ENCODE measurements at regions not wholly inside any gene's neighbourhood (a gene's known extent, or its start where the extent isn't known, plus 50 kb on each side); places are given as distances from the start of the nearest gene placed in this dataset.

DNA sequence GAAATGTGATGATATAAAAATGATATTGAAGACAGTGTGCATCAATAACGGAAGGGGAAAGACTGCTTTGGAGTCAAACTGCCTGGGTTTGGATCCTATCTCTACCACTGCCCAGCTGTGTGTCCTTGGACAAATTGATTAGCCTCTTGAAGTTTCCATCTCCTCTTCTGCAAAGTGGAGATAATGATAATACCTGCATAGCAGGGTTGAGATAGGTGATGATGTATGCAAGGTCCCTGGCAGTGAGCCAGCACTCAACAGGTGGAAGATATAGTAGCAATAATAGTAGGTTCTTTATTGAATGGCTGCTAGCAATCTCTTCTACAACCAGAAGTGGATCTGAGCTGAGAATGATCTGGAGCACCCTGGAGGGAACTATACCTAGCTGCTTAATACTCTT, 166.7 kb downstream of the MIS18A start:
- Mint-ChIP-seq H3K27me3 (ENCODE audit: insufficient read depth, low read depth, poor library complexity) (peaks cover 2% of the 10 kb centered on the region), H3K27ac (no peak overlapping the region), H3K36me3 (ENCODE audit: low read depth) (no peaks in the 10 kb centered on the region), H3K4me1 (no peaks in the 10 kb centered on the region), H3K4me3 (no peak overlapping the region), H3K9me3 (peaks cover under 1% of the 10 kb centered on the region; the same call in 1 of the 3 replicates)
- Histone ChIP-seq H3K27ac (ENCODE audit: low read depth) (no peak overlapping the region), H2AFZ (no peak overlapping the region), H3K9me2 (ENCODE audit: insufficient read depth) (peaks cover 3% of the 10 kb centered on the region; the same call in 1 of the 2 replicates), H4K20me1 (replicated peaks; ENCODE audit: insufficient read depth) (no peaks in the 10 kb centered on the region), H3K27me3 (ENCODE audit: insufficient read depth) (no peaks in the 10 kb centered on the region), H3K4me2 (no peak overlapping the region), H3K4me3 (no peak overlapping the region), H3K4me1 (ENCODE audit: insufficient read depth) (no peaks in the 10 kb centered on the region), H3F3A (replicated peaks; ENCODE audit: low read depth) (no peaks in the 10 kb centered on the region), H3K79me2 (replicated peaks; ENCODE audit: insufficient read depth) (no peaks in the 10 kb centered on the region), H3K36me3 (ENCODE audit: insufficient read depth) (no peaks in the 10 kb centered on the region)
- no peak for DNase-seq (ENCODE audit: low spot score)
- no peak for ATAC-seq
- TF ChIP-seq, protein P1, sequence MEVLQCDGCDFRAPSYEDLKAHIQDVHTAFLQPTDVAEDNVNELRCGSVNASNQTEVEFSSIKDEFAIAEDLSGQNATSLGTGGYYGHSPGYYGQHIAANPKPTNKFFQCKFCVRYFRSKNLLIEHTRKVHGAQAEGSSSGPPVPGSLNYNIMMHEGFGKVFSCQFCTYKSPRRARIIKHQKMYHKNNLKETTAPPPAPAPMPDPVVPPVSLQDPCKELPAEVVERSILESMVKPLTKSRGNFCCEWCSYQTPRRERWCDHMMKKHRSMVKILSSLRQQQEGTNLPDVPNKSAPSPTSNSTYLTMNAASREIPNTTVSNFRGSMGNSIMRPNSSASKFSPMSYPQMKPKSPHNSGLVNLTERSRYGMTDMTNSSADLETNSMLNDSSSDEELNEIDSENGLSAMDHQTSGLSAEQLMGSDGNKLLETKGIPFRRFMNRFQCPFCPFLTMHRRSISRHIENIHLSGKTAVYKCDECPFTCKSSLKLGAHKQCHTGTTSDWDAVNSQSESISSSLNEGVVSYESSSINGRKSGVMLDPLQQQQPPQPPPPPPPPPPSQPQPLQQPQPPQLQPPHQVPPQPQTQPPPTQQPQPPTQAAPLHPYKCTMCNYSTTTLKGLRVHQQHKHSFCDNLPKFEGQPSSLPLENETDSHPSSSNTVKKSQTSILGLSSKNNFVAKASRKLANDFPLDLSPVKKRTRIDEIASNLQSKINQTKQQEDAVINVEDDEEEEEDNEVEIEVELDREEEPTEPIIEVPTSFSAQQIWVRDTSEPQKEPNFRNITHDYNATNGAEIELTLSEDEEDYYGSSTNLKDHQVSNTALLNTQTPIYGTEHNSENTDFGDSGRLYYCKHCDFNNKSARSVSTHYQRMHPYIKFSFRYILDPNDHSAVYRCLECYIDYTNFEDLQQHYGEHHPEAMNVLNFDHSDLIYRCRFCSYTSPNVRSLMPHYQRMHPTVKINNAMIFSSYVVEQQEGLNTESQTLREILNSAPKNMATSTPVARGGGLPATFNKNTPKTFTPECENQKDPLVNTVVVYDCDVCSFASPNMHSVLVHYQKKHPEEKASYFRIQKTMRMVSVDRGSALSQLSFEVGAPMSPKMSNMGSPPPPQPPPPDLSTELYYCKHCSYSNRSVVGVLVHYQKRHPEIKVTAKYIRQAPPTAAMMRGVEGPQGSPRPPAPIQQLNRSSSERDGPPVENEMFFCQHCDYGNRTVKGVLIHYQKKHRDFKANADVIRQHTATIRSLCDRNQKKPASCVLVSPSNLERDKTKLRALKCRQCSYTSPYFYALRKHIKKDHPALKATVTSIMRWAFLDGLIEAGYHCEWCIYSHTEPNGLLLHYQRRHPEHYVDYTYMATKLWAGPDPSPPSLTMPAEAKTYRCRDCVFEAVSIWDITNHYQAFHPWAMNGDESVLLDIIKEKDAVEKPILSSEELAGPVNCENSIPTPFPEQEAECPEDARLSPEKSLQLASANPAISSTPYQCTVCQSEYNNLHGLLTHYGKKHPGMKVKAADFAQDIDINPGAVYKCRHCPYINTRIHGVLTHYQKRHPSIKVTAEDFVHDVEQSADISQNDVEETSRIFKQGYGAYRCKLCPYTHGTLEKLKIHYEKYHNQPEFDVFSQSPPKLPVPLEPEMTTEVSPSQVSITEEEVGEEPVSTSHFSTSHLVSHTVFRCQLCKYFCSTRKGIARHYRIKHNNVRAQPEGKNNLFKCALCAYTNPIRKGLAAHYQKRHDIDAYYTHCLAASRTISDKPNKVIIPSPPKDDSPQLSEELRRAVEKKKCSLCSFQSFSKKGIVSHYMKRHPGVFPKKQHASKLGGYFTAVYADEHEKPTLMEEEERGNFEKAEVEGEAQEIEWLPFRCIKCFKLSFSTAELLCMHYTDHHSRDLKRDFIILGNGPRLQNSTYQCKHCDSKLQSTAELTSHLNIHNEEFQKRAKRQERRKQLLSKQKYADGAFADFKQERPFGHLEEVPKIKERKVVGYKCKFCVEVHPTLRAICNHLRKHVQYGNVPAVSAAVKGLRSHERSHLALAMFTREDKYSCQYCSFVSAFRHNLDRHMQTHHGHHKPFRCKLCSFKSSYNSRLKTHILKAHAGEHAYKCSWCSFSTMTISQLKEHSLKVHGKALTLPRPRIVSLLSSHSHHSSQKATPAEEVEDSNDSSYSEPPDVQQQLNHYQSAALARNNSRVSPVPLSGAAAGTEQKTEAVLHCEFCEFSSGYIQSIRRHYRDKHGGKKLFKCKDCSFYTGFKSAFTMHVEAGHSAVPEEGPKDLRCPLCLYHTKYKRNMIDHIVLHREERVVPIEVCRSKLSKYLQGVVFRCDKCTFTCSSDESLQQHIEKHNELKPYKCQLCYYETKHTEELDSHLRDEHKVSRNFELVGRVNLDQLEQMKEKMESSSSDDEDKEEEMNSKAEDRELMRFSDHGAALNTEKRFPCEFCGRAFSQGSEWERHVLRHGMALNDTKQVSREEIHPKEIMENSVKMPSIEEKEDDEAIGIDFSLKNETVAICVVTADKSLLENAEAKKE (CRISPR knock-in tag; IDR thresholded peaks at IDR 0.05), result no peak
- TF ChIP-seq REST (IDR thresholded peaks at IDR 0.05; ENCODE audit: unreplicated experiment) (no peak), EZH2 (IDR thresholded peaks at IDR 0.05; ENCODE audit: low read depth, unreplicated experiment) (no peak), NANOG (IDR thresholded peaks at IDR 0.05; ENCODE audit: borderline replicate concordance) (no peak), POLR2AphosphoS5 (IDR thresholded peaks at IDR 0.05; ENCODE audit: low read depth) (no peak), CREB1 (CRISPR knock-in tag; IDR thresholded peaks at IDR 0.05; ENCODE audit: low read depth) (no peak), ZNF331 (CRISPR knock-in tag; IDR thresholded peaks at IDR 0.05; ENCODE audit: low read depth) (no peak)
